Sigmoid colon (tissue), 6 donors: ENCODE measurements at regions not wholly inside any gene's neighbourhood (a gene's known extent, or its start where the extent isn't known, plus 50 kb on each side); places are given as distances from the start of the nearest gene placed in this dataset.

Experiments
- DNase-seq: peaks from one replicate; pipeline ENCODE4 v3.0.0-alpha.2; 2019
- H3K27ac ChIP-seq, 4 donors: fragments of 200-600 bp; sonication (generic); one replicate each; pipeline ENCODE4 v1.5.1; 2016 to 2019; ENCODE audit warnings: mild to moderate bottlenecking in 1 of 4
- H3K27me3 ChIP-seq, 3 donors: fragments of 200-600 bp; sonication (generic); one replicate each; pipeline ENCODE4 v1.5.1; 2019; ENCODE audit warnings: mild to moderate bottlenecking in 1 of 3
- H3K36me3 ChIP-seq, 4 donors: fragments of 200-600 bp; sonication (generic); one replicate each; pipeline ENCODE4 v1.5.1; 2016 to 2019
- H3K4me1 ChIP-seq, 4 donors: fragments of 200-600 bp; sonication (generic); one replicate each; pipeline ENCODE4 v1.5.1; 2017 to 2019
- H3K4me3 ChIP-seq, 4 donors: fragments of 200-600 bp; sonication (generic); one replicate each; pipeline ENCODE4 v1.5.1; 2017 to 2019; ENCODE audit warnings: mild to moderate bottlenecking in 2 of 4, moderate library complexity in 1 of 4
- H3K9me3 ChIP-seq, 4 donors: fragments of 200-600 bp in 3 of 4; sonication (generic) in 3 of 4; one replicate each; pipeline versions ENCODE4 v1.5.1 to v1.6.1; 2013 to 2019
- EP300 ChIP-seq, 4 donors: sonication (generic); formaldehyde crosslinking; IDR thresholded peaks; one replicate each; pipeline ENCODE4 v1.6.1; 2017; ENCODE audit warnings: antibody characterized with exemption in 4 of 4
- POLR2A ChIP-seq, 2 donors: fragments of 450-650 bp; IDR thresholded peaks; one replicate each; pipeline ENCODE4 v1.6.1; 2016; ENCODE audit warnings: antibody characterized with exemption in 2 of 2, mild to moderate bottlenecking in 2 of 2, moderate library complexity in 2 of 2
- POLR2AphosphoS5 ChIP-seq, 4 donors: sonication (generic); formaldehyde crosslinking; IDR thresholded peaks; one replicate each; pipeline ENCODE4 v1.6.1; 2017; ENCODE audit warnings: antibody characterized with exemption in 4 of 4
- WGBS, 2 donors: extraction: QIAGEN DNeasy Blood & Tissue Kit; methylation state at CpG; one replicate each; pipeline ENCODE4 v1.1.7; 2013; 5-methylcytosine and 5-hydroxymethylcytosine counted together
- intact Hi-C: fragments of 100-400 bp; cut with DNase I; formaldehyde crosslinking; loops from one replicate; pipeline ENCODE4 v1.15.1; 2023
- TF ChIP-seq, protein P1 (sequence below), 4 experiments: fragments of 450-650 bp in 3 of 4; fragments of 200-600 bp in 1 of 4; IDR thresholded peaks; one replicate each; pipeline ENCODE4 v1.5.1; 2016 to 2019; ENCODE audit warnings: antibody characterized with exemption in 4 of 4, mild to moderate bottlenecking in 3 of 4, moderate library complexity in 2 of 4
- donor health status: healthy with polysubstance abuse.
- donor health status: healthy.

- Histone ChIP-seq H3K4me1 (peaks cover 0 to 15% (median 12%) of the 10 kb centered on the region in 4 donors), H3K36me3 (no peaks in the 10 kb centered on the region), H3K27me3 (no peaks in the 10 kb centered on the region), H3K4me3 (peak overlapping the region in 2 of 4 donors; percentile 3 to 5), H3K9me3 (no peaks in the 10 kb centered on the region), H3K27ac (peak overlapping the region in 3 of 4 donors; percentile 6 to 35 (median 34))
- DNase-seq: no peak
- intact Hi-C loops: no loop called here
- WGBS, 2 donors: 18 to 47% methylated on average over 5 of the region's 5 CpGs
- TF ChIP-seq POLR2AphosphoS5 (IDR thresholded peaks at IDR 0.05) (no peak), POLR2A (IDR thresholded peaks at IDR 0.05) (no peak), EP300 (IDR thresholded peaks at IDR 0.05) (no peak)
- TF ChIP-seq, protein P1, sequence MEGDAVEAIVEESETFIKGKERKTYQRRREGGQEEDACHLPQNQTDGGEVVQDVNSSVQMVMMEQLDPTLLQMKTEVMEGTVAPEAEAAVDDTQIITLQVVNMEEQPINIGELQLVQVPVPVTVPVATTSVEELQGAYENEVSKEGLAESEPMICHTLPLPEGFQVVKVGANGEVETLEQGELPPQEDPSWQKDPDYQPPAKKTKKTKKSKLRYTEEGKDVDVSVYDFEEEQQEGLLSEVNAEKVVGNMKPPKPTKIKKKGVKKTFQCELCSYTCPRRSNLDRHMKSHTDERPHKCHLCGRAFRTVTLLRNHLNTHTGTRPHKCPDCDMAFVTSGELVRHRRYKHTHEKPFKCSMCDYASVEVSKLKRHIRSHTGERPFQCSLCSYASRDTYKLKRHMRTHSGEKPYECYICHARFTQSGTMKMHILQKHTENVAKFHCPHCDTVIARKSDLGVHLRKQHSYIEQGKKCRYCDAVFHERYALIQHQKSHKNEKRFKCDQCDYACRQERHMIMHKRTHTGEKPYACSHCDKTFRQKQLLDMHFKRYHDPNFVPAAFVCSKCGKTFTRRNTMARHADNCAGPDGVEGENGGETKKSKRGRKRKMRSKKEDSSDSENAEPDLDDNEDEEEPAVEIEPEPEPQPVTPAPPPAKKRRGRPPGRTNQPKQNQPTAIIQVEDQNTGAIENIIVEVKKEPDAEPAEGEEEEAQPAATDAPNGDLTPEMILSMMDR (IDR thresholded peaks at IDR 0.05): no peak
Measured at GRCh38 chr17:55635253-55635914, 87.3 kb downstream of the TMEM100 start.

DNA sequence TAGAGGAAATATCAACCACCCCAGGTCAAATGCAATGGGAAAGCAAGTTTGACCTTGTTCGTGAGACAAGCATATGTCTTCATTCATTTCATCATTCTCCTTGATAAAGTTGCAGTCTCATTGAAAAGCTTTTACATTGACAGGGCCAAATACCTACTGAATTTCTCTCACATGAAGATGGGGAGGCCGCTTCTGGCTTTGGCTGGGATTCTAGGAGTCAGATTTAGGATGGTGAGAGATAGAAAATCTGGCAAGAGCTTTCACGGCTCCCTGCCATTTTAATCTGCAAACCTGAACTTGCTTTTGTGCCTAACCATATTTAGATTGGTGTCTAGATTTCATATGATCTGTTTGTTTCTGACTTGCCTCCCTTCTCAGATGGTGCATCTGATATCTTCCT is 88.0 kb downstream of the TMEM100 start:
- Histone ChIP-seq H3K9me3 (no peaks in the 10 kb centered on the region), H3K36me3 (no peaks in the 10 kb centered on the region), H3K27ac (peak overlapping the region in 3 of 4 donors; percentile 6 to 35 (median 34)), H3K4me1 (peaks cover 0 to 15% (median 12%) of the 10 kb centered on the region in 4 donors), H3K27me3 (no peaks in the 10 kb centered on the region), H3K4me3 (no peak overlapping the region)
- no peak for TF ChIP-seq EP300 (IDR thresholded peaks at IDR 0.05)
- DNase-seq: no peak
- intact Hi-C loops: no loop called here
- 87 to 92% methylated on average over 3 of the region's 3 CpGs for WGBS, 2 donors

DNA sequence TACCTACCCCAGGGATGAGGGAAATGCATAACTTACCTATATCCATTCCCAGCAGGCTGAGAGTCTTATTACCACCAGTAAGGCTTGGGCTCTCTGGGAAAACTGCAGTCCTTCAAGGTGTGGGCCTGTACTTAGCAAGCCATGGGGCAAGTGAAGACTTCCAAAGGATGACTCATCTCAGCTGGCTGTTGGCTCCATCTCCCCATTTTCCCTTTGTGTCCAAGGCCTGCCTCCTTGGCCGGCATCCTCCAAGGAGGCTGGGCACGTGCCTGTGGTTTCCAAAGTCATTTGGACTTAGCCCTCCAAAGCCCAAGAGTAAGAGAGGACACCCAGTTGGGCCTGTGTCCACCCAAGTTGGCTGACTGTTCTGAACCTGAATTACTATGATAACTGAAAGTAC is 89.8 kb downstream of the TMEM100 start:
- Histone ChIP-seq H3K27me3 (no peaks in the 10 kb centered on the region), H3K36me3 (no peaks in the 10 kb centered on the region), H3K4me3 (no peak overlapping the region), H3K9me3 (no peaks in the 10 kb centered on the region), H3K4me1 (peaks cover 0 to 15% (median 12%) of the 10 kb centered on the region in 4 donors), H3K27ac (no peak overlapping the region)
- intact Hi-C loops: no loop called here
- 68 to 77% methylated on average over 2 of the region's 2 CpGs for WGBS, 2 donors
- DNase-seq: no peak
- TF ChIP-seq POLR2A (IDR thresholded peaks at IDR 0.05) (no peak), EP300 (IDR thresholded peaks at IDR 0.05) (no peak), POLR2AphosphoS5 (IDR thresholded peaks at IDR 0.05) (no peak)
- TF ChIP-seq, protein P1 (IDR thresholded peaks at IDR 0.05): no peak

- TF ChIP-seq POLR2A (IDR thresholded peaks at IDR 0.05) (no peak), POLR2AphosphoS5 (IDR thresholded peaks at IDR 0.05) (no peak), EP300 (IDR thresholded peaks at IDR 0.05) (no peak)
- TF ChIP-seq, protein P1 (IDR thresholded peaks at IDR 0.05): no peak
- no peak for DNase-seq
- no peak overlapping the region for H3K27ac ChIP-seq
- no peaks in the 10 kb centered on the region for H3K9me3 ChIP-seq
- H3K4me1 ChIP-seq: peaks cover 0 to 15% (median 12%) of the 10 kb centered on the region in 4 donors
- WGBS, 2 donors: 82 to 87% methylated on average over 2 of the region's 2 CpGs
- H3K4me3 ChIP-seq: no peak overlapping the region
- H3K36me3 ChIP-seq: no peaks in the 10 kb centered on the region
- intact Hi-C loops: no loop called here
- no peaks in the 10 kb centered on the region for H3K27me3 ChIP-seq
Measured at GRCh38 chr17:55632236-55632635, 90.4 kb downstream of the TMEM100 start.

- intact Hi-C loops: no loop called here
- no peak for TF ChIP-seq POLR2AphosphoS5 (IDR thresholded peaks at IDR 0.05)
- no peak for TF ChIP-seq EP300 (IDR thresholded peaks at IDR 0.05)
- no peak for TF ChIP-seq POLR2A (IDR thresholded peaks at IDR 0.05)
- TF ChIP-seq, protein P1 (IDR thresholded peaks at IDR 0.05): no peak
- 73 to 83% methylated on average over 7 of the region's 7 CpGs for WGBS, 2 donors
Measured at GRCh38 chr17:55629995-55630394, 92.7 kb downstream of the TMEM100 start.

More at GRCh38 chr17:55629995-55630394, 92.7 kb downstream of the TMEM100 start:
- H3K27ac ChIP-seq: no peak overlapping the region
- H3K9me3 ChIP-seq: no peaks in the 10 kb centered on the region
- no peaks in the 10 kb centered on the region for H3K27me3 ChIP-seq
- H3K4me3 ChIP-seq: no peak overlapping the region
- H3K4me1 ChIP-seq: peaks cover 0 to 7% (median 3%) of the 10 kb centered on the region in 4 donors
- DNase-seq: no peak
- H3K36me3 ChIP-seq: no peaks in the 10 kb centered on the region
